ENCODE measurements at regions not wholly inside any gene's neighbourhood (a gene's known extent, or its start where the extent isn't known, plus 50 kb on each side); places are given as distances from the start of the nearest gene placed in this dataset.

- no TSS peak for BruUV-seq (replicated peaks)
- intact Hi-C loops (cut with micrococcal nuclease): no loop called here
- Mint-ChIP-seq H3K4me1 (ENCODE audit: insufficient read depth, unreplicated experiment) (peaks cover 11% of the 10 kb centered on the region), H3K4me3 (ENCODE audit: unreplicated experiment) (no peak overlapping the region), H3K27me3 (ENCODE audit: insufficient read depth, unreplicated experiment) (no peaks in the 10 kb centered on the region), H3K9me3 (ENCODE audit: unreplicated experiment) (peaks cover 1% of the 10 kb centered on the region), H3K27ac (ENCODE audit: low read depth, unreplicated experiment) (no peak overlapping the region), H3K36me3 (ENCODE audit: insufficient read depth, unreplicated experiment) (no peaks in the 10 kb centered on the region)
- ChIA-PET POLR2A (no interaction called here), CTCF (interaction anchor here (0.7 kb wide), 1 partner anchor 16 kb away, joined by 3 read pairs; no protein-coding TSS in a partner anchor)
- TF ChIP-seq CTCF (IDR thresholded peaks at IDR 0.05; ENCODE audit: unreplicated experiment): no peak
- no peak for DNase-seq (ENCODE audit: unreplicated experiment)
Observed at GRCh38 chr14:65877624-65878023, 465.1 kb downstream of the FUT8 start.

- no peak overlapping the region for H3K4me3 Mint-ChIP-seq (ENCODE audit: unreplicated experiment)
- intact Hi-C loops (cut with micrococcal nuclease): no loop called here
- peaks cover 11% of the 10 kb centered on the region for H3K4me1 Mint-ChIP-seq (ENCODE audit: insufficient read depth, unreplicated experiment)
- no peak for DNase-seq (ENCODE audit: unreplicated experiment)
- CTCF ChIA-PET: interaction anchor here (1.3 kb wide), 1 partner anchor 54 kb away, joined by 3 read pairs; no protein-coding TSS in a partner anchor
- POLR2A ChIA-PET: interaction anchor here (1.3 kb wide), 1 partner anchor 11 kb away, joined by 4 read pairs; no protein-coding TSS in a partner anchor
- TF ChIP-seq CTCF (IDR thresholded peaks at IDR 0.05; ENCODE audit: unreplicated experiment): no peak
- H3K27me3 Mint-ChIP-seq (ENCODE audit: insufficient read depth, unreplicated experiment): no peaks in the 10 kb centered on the region
- H3K9me3 Mint-ChIP-seq (ENCODE audit: unreplicated experiment): peaks cover 7% of the 10 kb centered on the region
- no peaks in the 10 kb centered on the region for H3K36me3 Mint-ChIP-seq (ENCODE audit: insufficient read depth, unreplicated experiment)
- H3K27ac Mint-ChIP-seq (ENCODE audit: low read depth, unreplicated experiment): no peak overlapping the region
- BruUV-seq (replicated peaks): no TSS peak
Observed at GRCh38 chr14:65878586-65878985, 466.1 kb downstream of the FUT8 start.

GRCh38 chr14:65879248-65880009 lies 466.9 kb downstream of the FUT8 start:
- Mint-ChIP-seq H3K4me1 (ENCODE audit: insufficient read depth, unreplicated experiment) (peaks cover 11% of the 10 kb centered on the region), H3K27me3 (ENCODE audit: insufficient read depth, unreplicated experiment) (no peaks in the 10 kb centered on the region), H3K4me3 (ENCODE audit: unreplicated experiment) (no peak overlapping the region), H3K36me3 (ENCODE audit: insufficient read depth, unreplicated experiment) (no peaks in the 10 kb centered on the region), H3K9me3 (ENCODE audit: unreplicated experiment) (peaks cover 15% of the 10 kb centered on the region), H3K27ac (ENCODE audit: low read depth, unreplicated experiment) (peak overlapping the region; percentile 33)
- DNase-seq (ENCODE audit: unreplicated experiment): peak; percentile 89
- no TSS peak for BruUV-seq (replicated peaks)
- no peak for TF ChIP-seq CTCF (IDR thresholded peaks at IDR 0.05; ENCODE audit: unreplicated experiment)
- POLR2A ChIA-PET: interaction anchor here (0.7 to 1.3 kb wide), 2 partner anchors 12 to 422 kb away, joined by 3 to 4 read pairs; no protein-coding TSS in a partner anchor
- intact Hi-C loops (cut with micrococcal nuclease): no loop called here
- CTCF ChIA-PET: interaction anchor here (0.6 to 1.3 kb wide), 3 partner anchors 55 to 167 kb away, joined by 3 read pairs; no protein-coding TSS in a partner anchor

GRCh38 chr14:65880507-65880906 lies 468.0 kb downstream of the FUT8 start:
- ChIA-PET POLR2A (no interaction called here), CTCF (no interaction called here)
- DNase-seq (ENCODE audit: unreplicated experiment): no peak
- intact Hi-C loops (cut with micrococcal nuclease): no loop called here
- Mint-ChIP-seq H3K4me1 (ENCODE audit: insufficient read depth, unreplicated experiment) (peaks cover 11% of the 10 kb centered on the region), H3K4me3 (ENCODE audit: unreplicated experiment) (no peak overlapping the region), H3K27ac (ENCODE audit: low read depth, unreplicated experiment) (no peak overlapping the region), H3K36me3 (ENCODE audit: insufficient read depth, unreplicated experiment) (no peaks in the 10 kb centered on the region), H3K27me3 (ENCODE audit: insufficient read depth, unreplicated experiment) (no peaks in the 10 kb centered on the region), H3K9me3 (ENCODE audit: unreplicated experiment) (peaks cover 15% of the 10 kb centered on the region)
- TF ChIP-seq CTCF (IDR thresholded peaks at IDR 0.05; ENCODE audit: unreplicated experiment): no peak
- BruUV-seq (replicated peaks): no TSS peak

All from MCF 10A (cell line).